SU-DHL-6 (cell line): ENCODE measurements at regions not wholly inside any gene's neighbourhood (a gene's known extent, or its start where the extent isn't known, plus 50 kb on each side); places are given as distances from the start of the nearest gene placed in this dataset.

ENCODE experiments used
- H2AFZ ChIP-seq: fragments of 200-600 bp; sonication (generic); 2 replicates; pipeline ENCODE4 v1.6.1; 2014; ENCODE audit warnings: low read depth, mild to moderate bottlenecking, moderate library complexity, mixed read lengths, antibody characterized with exemption, low read length; ENCODE audit not compliant: severe bottlenecking
- H3F3A ChIP-seq: fragments of 200-600 bp; shearing (Covaris generic); 2 replicates; pipeline ENCODE4 v1.6.0; 2016; ENCODE audit warnings: antibody characterized with exemption, mild to moderate bottlenecking; ENCODE audit not compliant: insufficient read depth
- H3K27ac ChIP-seq: fragments of 200-600 bp; sonication (generic); 2 replicates; pipeline ENCODE4 v1.5.1; 2016; ENCODE audit warnings: low read depth, mild to moderate bottlenecking, low read length, moderate library complexity, mixed read lengths
- H3K27me3 ChIP-seq: fragments of 200-600 bp; sonication (generic), shearing (Covaris generic); 2 replicates; pipeline ENCODE4 v1.6.0; 2014; ENCODE audit warnings: mild to moderate bottlenecking, low read length
- H3K36me3 ChIP-seq: fragments of 200-600 bp; sonication (generic); 2 replicates; pipeline ENCODE4 v1.6.1; 2014; ENCODE audit warnings: mild to moderate bottlenecking, low read length, mixed read lengths
- H3K4me2 ChIP-seq: fragments of 300-600, 200-600 bp; shearing (Covaris generic), sonication (generic); 2 replicates; pipeline ENCODE4 v1.6.0; 2014; ENCODE audit warnings: low read length, low read depth, mild to moderate bottlenecking; ENCODE audit not compliant: poor library complexity, severe bottlenecking
- H3K4me3 ChIP-seq: fragments of 200-600 bp; sonication (generic); 2 replicates; pipeline ENCODE4 v1.5.1; 2014; ENCODE audit warnings: antibody characterized with exemption, low read length, mild to moderate bottlenecking, mixed read lengths; ENCODE audit not compliant: insufficient read depth, poor library complexity, severe bottlenecking
- H3K79me2 ChIP-seq: fragments of 200-600 bp; sonication (generic); 2 replicates; pipeline ENCODE4 v1.6.1; 2014; ENCODE audit warnings: mild to moderate bottlenecking, low read length, moderate library complexity; ENCODE audit not compliant: insufficient read depth
- H3K9ac ChIP-seq: fragments of 200-600 bp; sonication (generic); 2 replicates; pipeline ENCODE4 v1.7.0; 2014; ENCODE audit warnings: mild to moderate bottlenecking, low read length
- H3K9me2 ChIP-seq: fragments of 200-600 bp; sonication (generic); replicated peaks from 2 replicates; pipeline ENCODE4 v1.6.1; 2014; ENCODE audit warnings: low read length; ENCODE audit not compliant: insufficient read depth
- H3K9me3 ChIP-seq: fragments of 200-600 bp; sonication (generic); 2 replicates; pipeline ENCODE4 v1.6.1; 2014; ENCODE audit warnings: low read length, mixed read lengths; ENCODE audit not compliant: insufficient read depth
- H4K20me1 ChIP-seq: fragments of 200-600 bp; sonication (generic); 2 replicates; pipeline ENCODE4 v1.6.1; 2014; ENCODE audit warnings: low read depth, mild to moderate bottlenecking, antibody characterized with exemption, low read length, moderate library complexity, mixed read lengths
- CTCF ChIP-seq: fragments of 200-600 bp; sonication (generic); IDR thresholded peaks from one replicate; pipeline ENCODE4 v1.5.1; 2017; ENCODE audit warnings: antibody characterized with exemption, mild to moderate bottlenecking, low read length, moderate library complexity; ENCODE audit not compliant: insufficient read depth, poor library complexity, severe bottlenecking
- EZH2phosphoT487 ChIP-seq: fragments of 200-600 bp; sonication (generic), shearing (Covaris generic); conservative IDR thresholded peaks from 2 replicates; pipeline ENCODE4 v1.6.1; 2018; ENCODE audit warnings: mild to moderate bottlenecking, antibody characterized with exemption, low read length, moderate library complexity, mixed read lengths

GRCh38 chr18:61225336-61225735 is 107.9 kb upstream of the CDH20 start:
- no peaks in the 10 kb centered on the region for H3F3A ChIP-seq
- no peak overlapping the region for H2AFZ ChIP-seq
- H3K27ac ChIP-seq = no peak overlapping the region
- H3K79me2 ChIP-seq = no peaks in the 10 kb centered on the region
- H3K4me2 ChIP-seq = no peak overlapping the region
- no peak overlapping the region for H3K9ac ChIP-seq
- TF ChIP-seq EZH2phosphoT487 (no peak), CTCF (no peak)
- no peaks in the 10 kb centered on the region for H3K27me3 ChIP-seq
- no peaks in the 10 kb centered on the region for H3K9me2 ChIP-seq
- H3K36me3 ChIP-seq = no peaks in the 10 kb centered on the region
- no peaks in the 10 kb centered on the region for H4K20me1 ChIP-seq
- H3K4me3 ChIP-seq = no peak overlapping the region
- no peaks in the 10 kb centered on the region for H3K9me3 ChIP-seq

GRCh38 chr18:61236356-61237057 is 96.7 kb upstream of the CDH20 start:
- no peaks in the 10 kb centered on the region for H4K20me1 ChIP-seq
- no peak overlapping the region for H3K4me3 ChIP-seq
- H3K36me3 ChIP-seq = no peaks in the 10 kb centered on the region
- H3K9ac ChIP-seq = no peak overlapping the region
- H3K9me3 ChIP-seq = no peaks in the 10 kb centered on the region
- H3F3A ChIP-seq = no peaks in the 10 kb centered on the region
- H3K4me2 ChIP-seq = no peak overlapping the region
- no peak overlapping the region for H2AFZ ChIP-seq
- no peak overlapping the region for H3K27ac ChIP-seq
- no peaks in the 10 kb centered on the region for H3K9me2 ChIP-seq
- TF ChIP-seq CTCF (no peak), EZH2phosphoT487 (no peak)
- H3K27me3 ChIP-seq = no peaks in the 10 kb centered on the region
- no peaks in the 10 kb centered on the region for H3K79me2 ChIP-seq

GRCh38 chr18:61237529-61237928 is 95.7 kb upstream of the CDH20 start:
- no peak overlapping the region for H3K9ac ChIP-seq
- no peak overlapping the region for H2AFZ ChIP-seq
- no peaks in the 10 kb centered on the region for H3K9me3 ChIP-seq
- no peaks in the 10 kb centered on the region for H3K9me2 ChIP-seq
- no peak overlapping the region for H3K4me3 ChIP-seq
- no peaks in the 10 kb centered on the region for H3K79me2 ChIP-seq
- no peaks in the 10 kb centered on the region for H3K27me3 ChIP-seq
- no peaks in the 10 kb centered on the region for H4K20me1 ChIP-seq
- no peaks in the 10 kb centered on the region for H3F3A ChIP-seq
- no peak overlapping the region for H3K27ac ChIP-seq
- H3K36me3 ChIP-seq = no peaks in the 10 kb centered on the region
- TF ChIP-seq CTCF = no peak
- no peak for TF ChIP-seq EZH2phosphoT487
- H3K4me2 ChIP-seq = no peak overlapping the region
